ENCODE measurements at regions not wholly inside any gene's neighbourhood (a gene's known extent, or its start where the extent isn't known, plus 50 kb on each side); places are given as distances from the start of the nearest gene placed in this dataset.

DNA sequence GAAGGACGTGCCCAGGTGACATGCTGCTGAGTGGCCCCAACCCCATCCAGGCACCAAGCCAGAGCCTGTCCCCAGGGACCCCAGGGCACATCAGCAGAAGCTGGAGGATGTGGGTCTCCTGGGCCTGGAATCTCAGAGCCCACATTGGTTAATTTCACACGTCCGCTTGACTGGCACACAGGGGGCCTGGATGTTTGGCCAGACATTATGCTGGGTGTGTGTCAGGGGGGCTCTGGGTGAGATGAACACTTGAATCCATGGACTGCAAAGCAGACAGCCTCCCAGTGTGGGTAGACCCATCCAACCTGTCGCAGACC, 79.1 kb upstream of the RET start:
- TF ChIP-seq CTCF (IDR thresholded peaks at IDR 0.05): no peak
- no peak for TF ChIP-seq EZH2 (IDR thresholded peaks at IDR 0.05)
- no peak for TF ChIP-seq EZH2phosphoT487 (IDR thresholded peaks at IDR 0.05)
